Endothelial cell of umbilical vein (primary cell): ENCODE measurements at regions not wholly inside any gene's neighbourhood (a gene's known extent, or its start where the extent isn't known, plus 50 kb on each side); places are given as distances from the start of the nearest gene placed in this dataset.

Source experiments
- CTCF ChIP-seq, 2 donors: IDR thresholded peaks; 1 replicate in 1 of 2; 2 replicates in 1 of 2; pipeline ENCODE4 v1.5.1; 2011; ENCODE audit warnings: low read length in 2 of 2, mild to moderate bottlenecking in 2 of 2, moderate library complexity in 2 of 2, control low read depth in 1 of 2, inconsistent platforms in 1 of 2, low read depth in 1 of 2; ENCODE audit not compliant: insufficient read depth in 1 of 2; ENCODE audit errors: extremely low read depth in 1 of 2
- EZH2 ChIP-seq: IDR thresholded peaks from 2 replicates; pipeline ENCODE4 v1.6.1; 2012; ENCODE audit warnings: borderline replicate concordance, low read depth, mild to moderate bottlenecking, moderate library complexity, low read length, inconsistent platforms; ENCODE audit not compliant: severe bottlenecking
- JUN ChIP-seq: IDR thresholded peaks from 2 replicates; pipeline ENCODE4 v1.6.1; 2011; ENCODE audit warnings: borderline replicate concordance, low read depth; ENCODE audit not compliant: insufficient read length, insufficient read depth
- MAX ChIP-seq: IDR thresholded peaks from 2 replicates; pipeline ENCODE4 v1.6.1; 2011; ENCODE audit not compliant: insufficient read depth, insufficient read length
- POLR2A ChIP-seq: IDR thresholded peaks from 2 replicates; pipeline ENCODE4 v1.6.1; 2012; ENCODE audit warnings: low read depth, mild to moderate bottlenecking, control low read depth, low read length
- POLR2AphosphoS5 ChIP-seq: IDR thresholded peaks from 2 replicates; pipeline ENCODE4 v1.6.1; 2012; ENCODE audit warnings: low read depth, mild to moderate bottlenecking, control low read depth, low read length, moderate library complexity; ENCODE audit not compliant: insufficient read depth

GRCh38 chr1:173328961-173329360, 121.8 kb upstream of the TNFSF4 start:
- TF ChIP-seq CTCF (IDR thresholded peaks at IDR 0.05; ENCODE audit: extremely low read depth in 1 of 2, insufficient read depth in 1 of 2, low read depth in 1 of 2, low read length in 2 of 2) (no peak), POLR2AphosphoS5 (no peak), POLR2A (no peak), MAX (no peak), EZH2 (no peak), JUN (no peak)
